ENCODE measurements at regions not wholly inside any gene's neighbourhood (a gene's known extent, or its start where the extent isn't known, plus 50 kb on each side); places are given as distances from the start of the nearest gene placed in this dataset.

DNA sequence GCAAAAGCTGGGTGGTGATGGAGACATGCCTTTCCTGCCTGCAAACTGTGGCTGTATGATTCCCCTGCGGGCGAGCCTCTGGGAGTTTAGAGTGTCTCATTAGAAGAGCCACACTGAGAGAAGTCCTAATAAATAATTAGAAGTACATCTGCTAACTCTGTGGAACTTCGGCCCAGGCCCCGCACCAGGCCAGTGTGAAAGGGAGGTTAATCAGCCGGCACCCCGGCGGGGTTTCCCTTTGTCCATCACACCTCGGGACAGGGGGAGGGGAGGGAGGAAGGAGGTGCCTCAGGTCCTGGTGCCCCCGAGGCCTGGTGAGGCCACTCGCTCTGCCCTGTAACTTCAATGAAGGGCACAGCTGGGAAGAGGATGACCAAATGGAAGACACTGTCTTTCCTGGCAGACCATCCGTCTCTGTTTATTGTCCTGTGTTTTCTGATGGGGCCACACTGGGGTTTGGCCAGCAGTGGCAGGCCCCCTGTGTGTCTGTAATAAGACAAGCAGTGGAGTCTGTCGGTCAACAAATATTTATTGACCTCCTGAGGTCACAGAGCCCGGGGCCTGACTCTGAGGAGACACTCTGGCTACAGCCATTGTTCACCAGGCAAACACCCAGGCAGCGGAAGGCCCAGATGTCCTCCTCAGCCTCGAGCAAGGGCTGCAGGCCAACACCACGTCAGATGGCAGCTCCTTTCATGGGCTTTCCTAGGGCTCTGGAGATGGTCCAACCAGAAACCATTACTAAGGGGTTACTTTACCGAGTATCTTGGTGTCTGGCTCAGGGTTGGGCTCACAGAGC, 267.5 kb upstream of the RAB4A start:
- H3K4me3 ChIP-seq (ENCODE audit: low read depth, low read length): no peak overlapping the region
- DNase-seq (ENCODE audit: low read depth): no peak
- TF ChIP-seq, protein P1, sequence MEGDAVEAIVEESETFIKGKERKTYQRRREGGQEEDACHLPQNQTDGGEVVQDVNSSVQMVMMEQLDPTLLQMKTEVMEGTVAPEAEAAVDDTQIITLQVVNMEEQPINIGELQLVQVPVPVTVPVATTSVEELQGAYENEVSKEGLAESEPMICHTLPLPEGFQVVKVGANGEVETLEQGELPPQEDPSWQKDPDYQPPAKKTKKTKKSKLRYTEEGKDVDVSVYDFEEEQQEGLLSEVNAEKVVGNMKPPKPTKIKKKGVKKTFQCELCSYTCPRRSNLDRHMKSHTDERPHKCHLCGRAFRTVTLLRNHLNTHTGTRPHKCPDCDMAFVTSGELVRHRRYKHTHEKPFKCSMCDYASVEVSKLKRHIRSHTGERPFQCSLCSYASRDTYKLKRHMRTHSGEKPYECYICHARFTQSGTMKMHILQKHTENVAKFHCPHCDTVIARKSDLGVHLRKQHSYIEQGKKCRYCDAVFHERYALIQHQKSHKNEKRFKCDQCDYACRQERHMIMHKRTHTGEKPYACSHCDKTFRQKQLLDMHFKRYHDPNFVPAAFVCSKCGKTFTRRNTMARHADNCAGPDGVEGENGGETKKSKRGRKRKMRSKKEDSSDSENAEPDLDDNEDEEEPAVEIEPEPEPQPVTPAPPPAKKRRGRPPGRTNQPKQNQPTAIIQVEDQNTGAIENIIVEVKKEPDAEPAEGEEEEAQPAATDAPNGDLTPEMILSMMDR (conservative IDR thresholded peaks at IDR 0.05; ENCODE audit: low read depth, low read length): no peak

DNA sequence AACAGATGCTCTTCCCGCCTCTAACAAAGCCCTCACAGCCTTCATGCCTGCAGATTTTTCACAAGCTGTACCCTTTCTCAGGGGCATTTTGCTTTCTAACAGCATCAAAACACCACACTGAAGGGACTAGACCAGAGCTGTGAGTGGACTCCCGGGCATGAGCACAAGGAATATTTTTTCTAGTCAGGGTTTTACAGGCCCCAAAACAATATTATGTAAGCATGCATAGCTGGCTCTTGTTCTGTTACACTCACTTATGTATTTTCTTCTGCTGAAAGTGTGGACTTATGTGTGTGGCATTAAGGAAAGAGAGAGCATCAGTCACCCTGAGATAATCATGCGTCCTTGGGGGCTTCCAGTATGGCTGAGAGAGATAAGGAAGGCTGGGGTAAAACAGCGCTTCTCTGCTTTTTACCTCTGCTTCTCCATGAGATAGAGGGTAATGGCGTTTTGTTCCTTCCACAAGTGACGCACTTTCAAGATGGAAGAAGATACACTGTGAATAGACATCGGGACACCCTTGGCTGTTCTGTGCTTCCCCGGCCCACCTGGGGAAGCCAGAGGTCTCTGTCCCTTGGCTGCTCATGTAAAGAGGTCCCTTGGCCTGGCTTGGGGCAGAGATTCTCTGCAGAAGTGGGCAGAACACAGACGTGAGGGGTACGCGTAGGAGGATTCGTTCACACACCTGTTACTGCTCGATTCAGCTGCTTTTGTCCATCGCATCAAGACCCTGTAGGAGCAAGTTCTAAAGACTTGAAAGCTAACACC, 266.7 kb upstream of the RAB4A start:
- TF ChIP-seq, protein P1 (conservative IDR thresholded peaks at IDR 0.05; ENCODE audit: low read depth, low read length): no peak
- no peak for DNase-seq (ENCODE audit: low read depth)
- H3K4me3 ChIP-seq (ENCODE audit: low read depth, low read length): no peak overlapping the region

DNA sequence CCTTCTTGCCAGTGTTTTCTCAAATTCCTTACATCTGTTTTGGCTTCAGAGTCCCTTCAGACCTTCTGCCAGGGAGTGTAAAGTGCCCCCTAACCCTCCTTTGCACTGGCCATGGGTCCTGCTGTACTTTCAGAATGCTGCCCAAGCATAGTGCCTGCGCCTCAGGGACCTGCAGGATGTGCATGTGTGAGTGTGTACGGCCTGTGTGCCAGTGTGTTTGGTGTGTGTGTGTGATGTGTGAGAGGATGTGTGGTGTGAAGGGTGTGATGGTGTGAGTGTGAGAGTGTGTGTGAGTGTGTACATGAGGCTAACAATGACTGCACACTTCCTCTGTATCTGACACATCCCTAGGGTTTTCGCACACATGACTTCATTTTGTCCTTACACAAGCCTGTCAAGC, 265.8 kb upstream of the RAB4A start:
- DNase-seq (ENCODE audit: low read depth): no peak
- H3K4me3 ChIP-seq (ENCODE audit: low read depth, low read length): no peak overlapping the region
- TF ChIP-seq, protein P1 (conservative IDR thresholded peaks at IDR 0.05; ENCODE audit: low read depth, low read length): no peak

DNA sequence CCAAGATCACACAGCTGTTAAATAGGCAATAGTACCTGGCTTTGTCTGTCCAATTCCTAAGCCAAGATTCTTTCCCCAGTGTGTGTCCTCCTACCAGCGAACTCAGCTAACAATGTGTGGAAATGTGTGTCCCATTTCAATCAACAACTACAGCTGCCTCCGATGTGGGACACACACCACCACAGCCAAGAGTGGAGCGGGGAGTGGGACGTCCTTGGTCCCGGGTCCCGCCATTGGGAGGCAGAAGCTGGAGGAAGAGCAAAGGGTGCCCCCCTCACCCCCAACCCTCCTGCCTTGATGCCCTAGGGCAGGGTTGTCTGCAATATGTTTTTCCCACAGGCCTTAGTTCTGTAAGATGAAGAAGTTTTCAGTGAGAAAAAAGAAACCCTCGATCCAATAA, 265.4 kb upstream of the RAB4A start:
- DNase-seq (ENCODE audit: low read depth): no peak
- TF ChIP-seq, protein P1 (conservative IDR thresholded peaks at IDR 0.05; ENCODE audit: low read depth, low read length): no peak
- H3K4me3 ChIP-seq (ENCODE audit: low read depth, low read length): no peak overlapping the region

DNA sequence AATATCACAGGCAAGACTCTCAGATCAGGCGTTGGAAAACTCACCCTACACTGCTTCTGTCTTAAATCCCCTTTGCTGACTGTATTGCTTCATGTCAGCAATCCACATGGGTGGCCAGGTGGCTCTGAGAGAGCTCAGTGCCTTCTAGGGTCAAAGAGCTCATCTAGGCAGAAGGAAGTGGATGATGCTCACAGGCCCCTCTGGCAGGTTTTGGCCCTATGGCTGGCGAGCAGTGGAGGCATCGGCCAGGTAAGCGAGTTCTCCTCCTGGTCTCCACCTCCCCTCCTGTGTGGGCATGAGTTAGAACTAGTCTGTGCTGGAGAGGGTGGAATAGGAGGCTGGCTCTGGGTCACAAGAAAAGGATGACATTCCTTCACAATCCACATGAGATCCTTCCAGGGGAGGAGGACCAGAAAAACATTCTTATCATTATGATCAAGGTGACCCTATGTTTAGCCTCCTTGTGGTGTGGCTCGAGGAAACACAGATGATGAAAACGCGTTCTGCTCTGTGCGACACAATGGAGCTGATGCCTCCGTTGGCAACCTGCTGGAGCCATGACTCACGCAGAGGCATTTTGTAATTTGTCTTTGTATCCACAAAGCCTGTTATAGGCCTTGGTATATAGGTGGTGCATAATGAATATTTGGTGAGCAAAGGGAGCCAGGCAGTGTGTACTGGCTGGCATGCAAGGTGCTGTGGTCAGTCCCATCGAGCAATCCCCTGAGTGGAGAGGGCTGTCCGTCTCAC, 264.6 kb upstream of the RAB4A start:
- DNase-seq (ENCODE audit: low read depth): no peak
- TF ChIP-seq, protein P1 (conservative IDR thresholded peaks at IDR 0.05; ENCODE audit: low read depth, low read length): no peak
- no peak overlapping the region for H3K4me3 ChIP-seq (ENCODE audit: low read depth, low read length)

DNA sequence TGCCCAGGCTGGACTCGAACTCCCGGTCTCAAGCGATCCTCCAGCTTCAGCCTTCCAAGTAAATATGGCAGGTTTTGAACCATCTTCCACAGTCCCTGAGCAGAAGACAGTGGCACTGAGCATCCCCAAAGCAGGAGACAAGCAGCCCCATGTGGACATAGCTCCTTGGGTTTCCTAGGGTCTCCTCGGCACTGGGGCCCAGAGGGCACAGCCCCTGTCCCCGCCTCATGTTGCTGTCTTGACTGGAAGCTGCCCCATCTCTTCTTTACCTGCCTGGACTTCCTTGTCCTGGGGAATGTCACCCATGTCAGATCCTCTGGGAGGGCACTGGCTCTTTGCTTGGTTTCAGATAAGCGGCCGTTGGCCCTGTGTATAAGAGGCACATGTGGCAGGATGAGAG, 263.7 kb upstream of the RAB4A start:
- no peak for DNase-seq (ENCODE audit: low read depth)
- H3K4me3 ChIP-seq (ENCODE audit: low read depth, low read length): no peak overlapping the region
- TF ChIP-seq, protein P1 (conservative IDR thresholded peaks at IDR 0.05; ENCODE audit: low read depth, low read length): no peak
